Activated CD8-positive, alpha-beta memory T cell treated with anti-CD3 and anti-CD28 coated beads for 24 hours (primary cell): ENCODE measurements at regions not wholly inside any gene's neighbourhood (a gene's known extent, or its start where the extent isn't known, plus 50 kb on each side); places are given as distances from the start of the nearest gene placed in this dataset.

Experiments
- DNase-seq: peaks from one replicate; pipeline ENCODE4 v3.0.0-alpha.2; 2020

GRCh38 chr4:176843710-176844109 lies 51.0 kb upstream of the VEGFC start:
- DNase-seq, result no peak

- no peak for DNase-seq
These were observed 51.7 kb upstream of the VEGFC start for GRCh38 chr4:176844448-176844847.

GRCh38 chr4:176845636-176846035 lies 52.9 kb upstream of the VEGFC start:
- DNase-seq, result no peak

- no peak for DNase-seq
These were observed 56.4 kb upstream of the VEGFC start for GRCh38 chr4:176849076-176849475.

GRCh38 chr4:176850436-176850835 lies 57.7 kb upstream of the VEGFC start:
- DNase-seq, result no peak

GRCh38 chr4:176856421-176856820 lies 63.7 kb upstream of the VEGFC start:
- no peak for DNase-seq

GRCh38 chr4:176858839-176859238 lies 66.1 kb upstream of the VEGFC start:
- no peak for DNase-seq

GRCh38 chr4:176864238-176864637 lies 71.5 kb upstream of the VEGFC start:
- no peak for DNase-seq

- no peak for DNase-seq
These were observed 76.0 kb upstream of the VEGFC start for GRCh38 chr4:176868676-176869075.

GRCh38 chr4:176872461-176872860 lies 79.7 kb upstream of the VEGFC start:
- no peak for DNase-seq

- DNase-seq, result no peak
These were observed 82.2 kb upstream of the VEGFC start for GRCh38 chr4:176874721-176875445.

GRCh38 chr4:176875446-176875930 lies 82.8 kb upstream of the VEGFC start:
- DNase-seq, result no peak

GRCh38 chr4:176879380-176880116 lies 86.8 kb upstream of the VEGFC start:
- DNase-seq, result no peak

GRCh38 chr4:176882206-176882605 lies 89.5 kb upstream of the VEGFC start:
- no peak for DNase-seq

- DNase-seq, result no peak
These were observed 90.4 kb upstream of the VEGFC start for GRCh38 chr4:176883108-176883550.

- DNase-seq, result no peak
These were observed 91.1 kb upstream of the VEGFC start for GRCh38 chr4:176883681-176884418.

- DNase-seq, result no peak
These were observed 92.5 kb upstream of the VEGFC start for GRCh38 chr4:176885224-176885623.

- DNase-seq, result no peak
These were observed 93.4 kb upstream of the VEGFC start for GRCh38 chr4:176886135-176886534.

GRCh38 chr4:176889776-176890175 lies 97.1 kb upstream of the VEGFC start:
- DNase-seq, result no peak

- no peak for DNase-seq
These were observed 101.8 kb upstream of the VEGFC start for GRCh38 chr4:176894498-176894897.

- DNase-seq, result no peak
These were observed 103.5 kb upstream of the VEGFC start for GRCh38 chr4:176896211-176896610.

GRCh38 chr4:176897226-176897625 lies 104.5 kb upstream of the VEGFC start:
- no peak for DNase-seq

- DNase-seq, result no peak
These were observed 106.1 kb upstream of the VEGFC start for GRCh38 chr4:176898791-176899190.
